ENCODE measurements at regions not wholly inside any gene's neighbourhood (a gene's known extent, or its start where the extent isn't known, plus 50 kb on each side); places are given as distances from the start of the nearest gene placed in this dataset.
"Not testable (repeated sequence)": the region's sequence is repeated elsewhere in the genome, so short reads cannot be mapped to it uniquely, and the experiment has no call there.

DNA sequence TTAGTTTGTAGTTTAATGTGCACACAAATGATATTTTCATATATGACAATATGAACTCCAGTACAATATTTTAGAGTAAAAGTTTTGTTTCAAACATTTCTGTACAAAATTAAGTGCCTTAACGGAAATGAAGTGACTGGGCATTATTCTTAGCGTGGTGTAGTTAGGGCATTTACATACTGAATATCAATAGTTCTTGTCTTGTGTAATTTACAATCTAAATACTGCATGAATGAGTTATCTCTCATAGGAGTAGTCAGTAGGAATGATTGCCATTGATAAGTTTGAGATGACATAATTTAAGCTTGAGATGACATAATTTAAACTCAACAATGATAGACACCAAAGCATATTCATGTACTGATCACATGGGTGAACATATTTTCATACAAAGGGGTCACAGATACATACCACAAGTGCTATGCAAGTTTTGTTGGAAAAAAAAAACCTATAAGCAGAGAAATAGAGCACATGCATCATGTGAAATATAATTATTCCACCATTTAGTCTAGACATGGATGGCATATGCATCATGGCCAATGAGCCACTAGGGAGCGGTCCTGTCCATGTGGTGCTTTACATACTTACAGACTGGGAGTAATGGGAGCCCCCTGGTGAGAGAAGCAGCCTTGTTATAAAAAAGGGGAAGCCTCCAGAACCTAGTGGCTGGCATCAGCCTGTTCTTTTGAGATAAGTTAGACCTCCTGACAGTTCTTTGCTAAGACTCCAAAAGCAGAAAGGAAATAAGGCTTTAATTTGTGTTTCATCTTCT, 1523.9 kb downstream of the MAT2B start:
- Histone ChIP-seq H3K9ac (ENCODE audit: insufficient read length) (no peak overlapping the region), H3K4me3 (no peak overlapping the region), H3K36me3 (ENCODE audit: insufficient read depth, low read length) (no peaks in the 10 kb centered on the region), H3K27ac (no peak overlapping the region), H3K9me3 (ENCODE audit: low read depth, low read length) (no peaks in the 10 kb centered on the region)
- peak; percentile 1 for DNase-seq (ENCODE audit: low read depth, low spot score)
- no peak for TF ChIP-seq POLR2AphosphoS5 (IDR thresholded peaks at IDR 0.05; ENCODE audit: borderline replicate concordance, low read depth, low read length)
- TF ChIP-seq EZH2 (IDR thresholded peaks at IDR 0.05): no peak
- TF ChIP-seq FOXP2 (optimal IDR thresholded peaks at IDR 0.05; ENCODE audit: control extremely low read depth, extremely low read length, insufficient read depth): no peak

DNA sequence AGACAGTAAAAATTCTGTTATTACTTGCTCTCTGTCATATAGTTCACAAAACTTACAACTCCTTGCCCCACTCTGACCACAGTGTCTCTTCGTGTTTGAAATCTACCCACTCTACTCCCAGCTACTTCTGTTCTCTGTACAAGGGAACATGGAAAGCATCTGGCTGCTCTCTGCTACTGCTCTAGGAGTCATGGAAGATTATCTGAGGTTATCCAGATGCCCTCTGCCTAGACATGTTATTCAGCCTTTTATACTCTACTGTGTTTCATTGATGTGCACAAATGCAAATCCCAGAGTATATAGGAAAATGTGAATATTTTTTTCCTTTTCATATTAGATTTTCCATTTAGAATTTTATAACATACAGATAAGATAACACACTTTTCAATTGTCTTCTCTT, 1525.6 kb downstream of the MAT2B start:
- Histone ChIP-seq H3K36me3 (ENCODE audit: insufficient read depth, low read length) (no peaks in the 10 kb centered on the region), H3K9me3 (ENCODE audit: low read depth, low read length) (no peaks in the 10 kb centered on the region), H3K27ac (no peak overlapping the region), H3K9ac (ENCODE audit: insufficient read length) (no peak overlapping the region), H3K4me3 (no peak overlapping the region)
- TF ChIP-seq POLR2AphosphoS5 (IDR thresholded peaks at IDR 0.05; ENCODE audit: borderline replicate concordance, low read depth, low read length): no peak
- TF ChIP-seq FOXP2 (optimal IDR thresholded peaks at IDR 0.05; ENCODE audit: control extremely low read depth, extremely low read length, insufficient read depth): no peak
- TF ChIP-seq EZH2 (IDR thresholded peaks at IDR 0.05): no peak
- DNase-seq (ENCODE audit: low read depth, low spot score): no peak

DNA sequence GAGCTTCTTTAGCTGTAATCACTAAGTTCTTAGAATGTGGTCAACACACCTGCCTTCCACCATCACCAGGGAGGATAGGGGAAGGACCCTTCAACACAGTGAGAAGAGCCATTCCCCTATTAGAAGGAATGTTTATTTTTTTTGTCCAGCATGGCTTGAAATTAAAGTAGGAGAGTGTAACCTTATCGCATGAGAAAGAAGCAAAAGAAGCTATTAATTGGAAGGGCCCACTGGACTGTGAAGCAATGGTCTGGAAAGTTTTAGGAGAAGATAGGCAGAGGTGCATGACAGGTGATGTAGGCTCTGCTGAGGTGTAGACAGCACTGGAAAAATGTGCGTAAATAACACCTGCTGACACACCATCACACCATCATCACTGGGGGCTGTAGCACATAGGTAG, 1526.0 kb downstream of the MAT2B start:
- no peak for TF ChIP-seq EZH2 (IDR thresholded peaks at IDR 0.05)
- no peak for TF ChIP-seq POLR2AphosphoS5 (IDR thresholded peaks at IDR 0.05; ENCODE audit: borderline replicate concordance, low read depth, low read length)
- no peak for TF ChIP-seq FOXP2 (optimal IDR thresholded peaks at IDR 0.05; ENCODE audit: control extremely low read depth, extremely low read length, insufficient read depth)
- H3K4me3 ChIP-seq: no peak overlapping the region
- H3K27ac ChIP-seq: no peak overlapping the region
- DNase-seq (ENCODE audit: low read depth, low spot score): no peak
- H3K36me3 ChIP-seq (ENCODE audit: insufficient read depth, low read length): no peaks in the 10 kb centered on the region
- H3K9me3 ChIP-seq (ENCODE audit: low read depth, low read length): no peaks in the 10 kb centered on the region
- no peak overlapping the region for H3K9ac ChIP-seq (ENCODE audit: insufficient read length)

DNA sequence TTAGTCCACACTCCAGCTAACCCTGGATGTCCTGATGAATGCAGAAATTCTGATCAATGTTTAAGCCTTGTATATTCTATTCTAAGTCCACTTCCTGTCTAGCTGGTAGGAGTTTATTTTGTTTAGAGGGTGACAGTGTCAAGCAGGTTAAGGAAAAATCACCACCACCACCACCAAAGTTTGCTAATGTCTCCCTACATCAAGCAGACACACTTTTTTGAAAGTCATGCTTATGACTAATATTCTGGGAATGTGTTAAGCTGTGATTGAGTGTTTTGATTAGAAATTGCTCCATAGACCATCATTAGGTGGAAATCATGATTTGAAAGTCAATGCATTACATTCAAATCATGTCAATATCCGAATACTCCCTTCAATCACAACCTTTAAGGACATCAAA, 1530.1 kb downstream of the MAT2B start:
- H3K9ac ChIP-seq (ENCODE audit: insufficient read length): no peak overlapping the region
- no peak overlapping the region for H3K27ac ChIP-seq
- H3K9me3 ChIP-seq (ENCODE audit: low read depth, low read length): no peaks in the 10 kb centered on the region
- no peak for TF ChIP-seq FOXP2 (optimal IDR thresholded peaks at IDR 0.05; ENCODE audit: control extremely low read depth, extremely low read length, insufficient read depth)
- TF ChIP-seq POLR2AphosphoS5 (IDR thresholded peaks at IDR 0.05; ENCODE audit: borderline replicate concordance, low read depth, low read length): no peak
- TF ChIP-seq EZH2 (IDR thresholded peaks at IDR 0.05): no peak
- no peaks in the 10 kb centered on the region for H3K36me3 ChIP-seq (ENCODE audit: insufficient read depth, low read length)
- no peak overlapping the region for H3K4me3 ChIP-seq
- no peak for DNase-seq (ENCODE audit: low read depth, low spot score)

DNA sequence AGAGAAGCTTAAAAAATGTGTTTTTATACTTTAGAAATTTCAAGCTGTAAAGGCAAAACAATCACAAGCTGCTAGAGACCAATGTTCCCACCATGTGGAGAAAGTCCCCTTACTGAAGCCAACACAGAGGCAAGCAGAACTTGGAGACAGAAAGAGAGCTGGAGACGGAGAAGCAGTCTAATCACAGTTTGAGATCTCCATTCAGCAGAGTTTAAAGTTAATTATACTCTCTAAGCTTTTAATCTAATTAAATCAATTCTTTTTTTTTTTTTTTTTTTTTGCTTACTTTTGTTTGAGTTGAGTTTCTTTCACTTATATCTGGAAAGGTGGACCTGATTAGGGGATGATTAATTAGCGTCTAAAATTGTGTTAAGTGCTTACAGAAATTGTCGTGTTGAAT, 1534.3 kb downstream of the MAT2B start:
- TF ChIP-seq POLR2AphosphoS5 (IDR thresholded peaks at IDR 0.05; ENCODE audit: borderline replicate concordance, low read depth, low read length) (no peak), EZH2 (IDR thresholded peaks at IDR 0.05) (no peak), FOXP2 (optimal IDR thresholded peaks at IDR 0.05; ENCODE audit: control extremely low read depth, extremely low read length, insufficient read depth) (no peak)
- Histone ChIP-seq H3K9ac (ENCODE audit: insufficient read length) (no peak overlapping the region), H3K27ac (no peak overlapping the region), H3K36me3 (ENCODE audit: insufficient read depth, low read length) (no peaks in the 10 kb centered on the region), H3K4me3 (no peak overlapping the region), H3K9me3 (ENCODE audit: low read depth, low read length) (no peaks in the 10 kb centered on the region)
- no peak for DNase-seq (ENCODE audit: low read depth, low spot score)

DNA sequence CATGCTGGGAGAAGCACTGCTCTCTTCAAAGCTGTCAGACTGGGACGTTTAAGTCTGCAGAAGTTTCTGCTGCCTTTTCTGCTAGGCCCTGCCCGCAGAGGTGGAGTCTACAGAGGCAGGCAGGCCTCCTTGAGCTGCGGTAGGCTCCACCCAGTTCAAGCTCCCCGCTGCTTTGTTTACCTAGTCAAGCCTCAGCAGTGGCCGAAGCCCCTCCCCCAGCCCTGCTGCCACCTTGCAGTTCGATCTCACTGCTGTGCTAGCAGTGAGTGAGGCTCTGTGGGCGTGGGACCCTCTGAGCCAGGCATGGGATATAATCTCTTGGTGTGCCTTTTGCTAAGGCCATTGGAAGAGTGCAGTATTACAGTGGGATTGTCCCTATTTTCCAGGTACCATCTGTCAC, 1540.5 kb downstream of the MAT2B start:
- not testable (repeated sequence) for H3K27ac ChIP-seq; H3K9me3 ChIP-seq (ENCODE audit: low read depth, low read length); DNase-seq (ENCODE audit: low read depth, low spot score); H3K9ac ChIP-seq (ENCODE audit: insufficient read length); H3K36me3 ChIP-seq (ENCODE audit: insufficient read depth, low read length); H3K4me3 ChIP-seq

DNA sequence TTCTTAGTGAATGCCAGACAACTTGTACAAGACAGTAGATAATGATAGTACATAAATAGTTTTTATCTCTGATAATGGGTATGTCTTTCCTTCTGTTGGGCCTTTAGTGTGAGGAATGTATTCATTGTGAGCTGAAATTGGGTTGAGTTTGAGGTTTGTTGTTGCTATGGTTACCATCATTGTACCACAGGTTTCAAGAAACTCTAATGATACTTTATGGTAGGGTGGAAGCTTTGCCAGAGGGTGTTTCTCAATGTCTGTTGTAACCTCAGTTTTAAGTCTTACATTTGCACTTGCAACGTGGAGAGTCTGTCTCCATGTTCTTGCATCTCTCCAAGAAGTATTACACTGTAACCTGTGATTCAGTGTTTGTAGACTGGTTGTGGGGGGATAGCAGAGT, 1550.1 kb downstream of the MAT2B start:
- H3K27ac ChIP-seq: no peak overlapping the region
- no peak for TF ChIP-seq EZH2 (IDR thresholded peaks at IDR 0.05)
- TF ChIP-seq FOXP2 (optimal IDR thresholded peaks at IDR 0.05; ENCODE audit: control extremely low read depth, extremely low read length, insufficient read depth): no peak
- TF ChIP-seq POLR2AphosphoS5 (IDR thresholded peaks at IDR 0.05; ENCODE audit: borderline replicate concordance, low read depth, low read length): no peak
- H3K9ac ChIP-seq (ENCODE audit: insufficient read length): no peak overlapping the region
- no peaks in the 10 kb centered on the region for H3K36me3 ChIP-seq (ENCODE audit: insufficient read depth, low read length)
- H3K4me3 ChIP-seq: no peak overlapping the region
- no peaks in the 10 kb centered on the region for H3K9me3 ChIP-seq (ENCODE audit: low read depth, low read length)
- DNase-seq (ENCODE audit: low read depth, low spot score): no peak

DNA sequence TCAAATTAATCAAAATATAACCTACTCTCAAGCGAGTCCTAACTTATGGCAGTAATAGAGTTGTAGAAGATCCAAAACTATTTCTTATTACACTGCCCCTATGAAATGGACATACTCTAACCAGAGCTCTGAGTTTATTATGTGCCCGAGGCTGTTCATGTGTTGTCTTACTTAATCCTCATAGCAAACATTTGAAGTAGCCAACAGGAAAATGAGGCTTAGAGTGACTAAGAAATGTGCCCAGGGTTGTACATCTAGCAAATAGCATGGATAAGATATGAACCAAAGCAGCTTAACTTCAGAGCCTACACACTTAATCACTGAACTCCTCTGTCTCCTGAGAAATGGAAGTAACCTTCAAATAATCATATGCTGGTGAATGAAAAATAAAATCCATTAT, 1551.7 kb downstream of the MAT2B start:
- Histone ChIP-seq H3K9ac (ENCODE audit: insufficient read length) (no peak overlapping the region), H3K9me3 (ENCODE audit: low read depth, low read length) (no peaks in the 10 kb centered on the region), H3K4me3 (no peak overlapping the region), H3K27ac (no peak overlapping the region), H3K36me3 (ENCODE audit: insufficient read depth, low read length) (no peaks in the 10 kb centered on the region)
- TF ChIP-seq POLR2AphosphoS5 (IDR thresholded peaks at IDR 0.05; ENCODE audit: borderline replicate concordance, low read depth, low read length): no peak
- no peak for TF ChIP-seq EZH2 (IDR thresholded peaks at IDR 0.05)
- no peak for TF ChIP-seq FOXP2 (optimal IDR thresholded peaks at IDR 0.05; ENCODE audit: control extremely low read depth, extremely low read length, insufficient read depth)
- no peak for DNase-seq (ENCODE audit: low read depth, low spot score)

DNA sequence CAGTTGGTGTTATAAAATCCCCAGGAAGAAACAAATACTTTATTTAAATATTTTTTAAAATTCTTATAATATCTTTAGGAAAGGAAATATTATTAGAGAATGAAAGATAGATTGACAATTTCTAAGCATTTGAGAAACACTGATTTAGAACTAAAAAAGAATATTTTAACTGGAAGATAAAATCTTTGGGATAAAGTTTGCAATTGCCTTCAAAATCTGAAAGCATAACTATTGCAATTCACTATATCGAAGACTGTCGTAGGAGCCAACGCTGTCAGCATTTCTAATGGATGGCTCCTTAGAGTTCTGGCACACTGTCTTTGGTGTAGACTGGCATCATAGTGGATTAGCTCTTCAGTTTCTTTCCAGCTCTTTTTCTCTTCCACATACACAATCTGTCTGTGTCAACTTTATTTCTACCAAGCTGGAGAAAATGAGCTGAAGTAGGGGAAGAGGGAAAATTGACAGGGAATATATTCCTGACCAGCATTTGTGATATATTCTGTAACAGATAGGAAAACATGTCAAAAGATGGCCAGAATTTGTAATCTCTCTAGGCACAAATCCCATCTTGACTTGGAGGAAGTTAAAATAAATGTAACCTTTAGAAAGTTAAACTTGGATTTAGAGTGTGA, 1561.4 kb downstream of the MAT2B start:
- Histone ChIP-seq H3K4me3 (no peak overlapping the region), H3K9ac (ENCODE audit: insufficient read length) (no peak overlapping the region), H3K36me3 (ENCODE audit: insufficient read depth, low read length) (no peaks in the 10 kb centered on the region), H3K27ac (no peak overlapping the region), H3K9me3 (ENCODE audit: low read depth, low read length) (no peaks in the 10 kb centered on the region)
- no peak for DNase-seq (ENCODE audit: low read depth, low spot score)
- TF ChIP-seq FOXP2 (optimal IDR thresholded peaks at IDR 0.05; ENCODE audit: control extremely low read depth, extremely low read length, insufficient read depth) (no peak), POLR2AphosphoS5 (IDR thresholded peaks at IDR 0.05; ENCODE audit: borderline replicate concordance, low read depth, low read length) (no peak), EZH2 (IDR thresholded peaks at IDR 0.05) (no peak)
